ENCODE measurements at regions not wholly inside any gene's neighbourhood (a gene's known extent, or its start where the extent isn't known, plus 50 kb on each side); places are given as distances from the start of the nearest gene placed in this dataset.

GRCh38 chr1:69400128-69400527, 167.6 kb upstream of the LRRC7 start:
- H4K20me1 ChIP-seq (ENCODE audit: insufficient read depth, low read length) = no peaks in the 10 kb centered on the region
- H3K9ac ChIP-seq (ENCODE audit: low read length) = no peak overlapping the region
- H3K27me3 ChIP-seq (ENCODE audit: insufficient read depth, low read length) = no peaks in the 10 kb centered on the region
- H3K4me1 ChIP-seq (ENCODE audit: insufficient read depth, low read length, severe bottlenecking) = no peaks in the 10 kb centered on the region
- no peak overlapping the region for H3K27ac ChIP-seq (ENCODE audit: low read depth, low read length, poor library complexity, severe bottlenecking)
- TF ChIP-seq EZH2 (IDR thresholded peaks at IDR 0.05; ENCODE audit: borderline replicate concordance, low read length) = no peak
- no peak for TF ChIP-seq CTCF (IDR thresholded peaks at IDR 0.05; ENCODE audit: low read length)
- H3K9me2 ChIP-seq (ENCODE audit: low read depth, low read length) = no peaks in the 10 kb centered on the region
- no peaks in the 10 kb centered on the region for H3K36me3 ChIP-seq (ENCODE audit: insufficient read depth, low read length)
- H3K4me3 ChIP-seq (ENCODE audit: low read depth, low read length, poor library complexity, severe bottlenecking) = no peak overlapping the region
- no peaks in the 10 kb centered on the region for H3K79me2 ChIP-seq (ENCODE audit: insufficient read depth, low read length)
- H3K9me3 ChIP-seq (ENCODE audit: low read length) = no peaks in the 10 kb centered on the region
- H2AFZ ChIP-seq (ENCODE audit: low read length) = no peak overlapping the region
- H3K4me2 ChIP-seq (ENCODE audit: low read length) = no peak overlapping the region
- no peaks in the 10 kb centered on the region for H3F3A ChIP-seq (ENCODE audit: insufficient read depth, low read length)

DNA sequence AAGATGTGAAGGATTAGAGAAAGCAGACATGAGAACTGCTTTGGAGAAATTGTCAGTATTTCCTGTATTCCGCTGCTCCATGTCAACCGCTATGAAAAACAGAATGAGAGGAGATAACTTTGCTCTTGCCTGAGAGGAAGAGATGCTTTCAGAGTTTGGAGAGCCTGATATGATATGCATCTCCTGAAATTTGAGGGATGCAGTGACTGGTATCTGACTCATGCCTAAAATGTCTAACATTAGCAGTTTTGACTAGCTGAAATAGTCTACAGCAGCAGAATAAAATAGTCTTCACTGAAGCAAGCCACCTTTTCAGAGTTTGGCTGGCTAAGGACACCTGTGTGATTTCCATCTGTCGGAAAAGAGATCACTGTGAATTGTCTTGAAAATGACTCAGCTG, 165.8 kb upstream of the LRRC7 start:
- H3K9me3 ChIP-seq (ENCODE audit: low read length) = no peaks in the 10 kb centered on the region
- no peaks in the 10 kb centered on the region for H4K20me1 ChIP-seq (ENCODE audit: insufficient read depth, low read length)
- H3K4me1 ChIP-seq (ENCODE audit: insufficient read depth, low read length, severe bottlenecking) = no peaks in the 10 kb centered on the region
- no peaks in the 10 kb centered on the region for H3F3A ChIP-seq (ENCODE audit: insufficient read depth, low read length)
- no peak overlapping the region for H3K27ac ChIP-seq (ENCODE audit: low read depth, low read length, poor library complexity, severe bottlenecking)
- H3K79me2 ChIP-seq (ENCODE audit: insufficient read depth, low read length) = no peaks in the 10 kb centered on the region
- H3K4me2 ChIP-seq (ENCODE audit: low read length) = no peak overlapping the region
- no peaks in the 10 kb centered on the region for H3K36me3 ChIP-seq (ENCODE audit: insufficient read depth, low read length)
- no peaks in the 10 kb centered on the region for H3K27me3 ChIP-seq (ENCODE audit: insufficient read depth, low read length)
- no peak overlapping the region for H3K9ac ChIP-seq (ENCODE audit: low read length)
- H3K4me3 ChIP-seq (ENCODE audit: low read depth, low read length, poor library complexity, severe bottlenecking) = no peak overlapping the region
- H2AFZ ChIP-seq (ENCODE audit: low read length) = no peak overlapping the region
- TF ChIP-seq CTCF (IDR thresholded peaks at IDR 0.05; ENCODE audit: low read length) (no peak), EZH2 (IDR thresholded peaks at IDR 0.05; ENCODE audit: borderline replicate concordance, low read length) (no peak)
- no peaks in the 10 kb centered on the region for H3K9me2 ChIP-seq (ENCODE audit: low read depth, low read length)

GRCh38 chr1:69403756-69404320, 163.9 kb upstream of the LRRC7 start:
- Histone ChIP-seq H3F3A (ENCODE audit: insufficient read depth, low read length) (no peaks in the 10 kb centered on the region), H3K9me3 (ENCODE audit: low read length) (no peaks in the 10 kb centered on the region), H4K20me1 (ENCODE audit: insufficient read depth, low read length) (no peaks in the 10 kb centered on the region), H3K27ac (ENCODE audit: low read depth, low read length, poor library complexity, severe bottlenecking) (no peak overlapping the region), H3K9ac (ENCODE audit: low read length) (no peak overlapping the region), H3K4me3 (ENCODE audit: low read depth, low read length, poor library complexity, severe bottlenecking) (no peak overlapping the region), H3K79me2 (ENCODE audit: insufficient read depth, low read length) (no peaks in the 10 kb centered on the region), H3K4me2 (ENCODE audit: low read length) (no peak overlapping the region), H3K9me2 (ENCODE audit: low read depth, low read length) (no peaks in the 10 kb centered on the region), H3K27me3 (ENCODE audit: insufficient read depth, low read length) (no peaks in the 10 kb centered on the region), H3K4me1 (ENCODE audit: insufficient read depth, low read length, severe bottlenecking) (no peaks in the 10 kb centered on the region), H3K36me3 (ENCODE audit: insufficient read depth, low read length) (no peaks in the 10 kb centered on the region), H2AFZ (ENCODE audit: low read length) (no peak overlapping the region)
- TF ChIP-seq CTCF (IDR thresholded peaks at IDR 0.05; ENCODE audit: low read length) = no peak
- TF ChIP-seq EZH2 (IDR thresholded peaks at IDR 0.05; ENCODE audit: borderline replicate concordance, low read length) = no peak
